Thyroid gland (tissue), 4 donors: ENCODE measurements at regions not wholly inside any gene's neighbourhood (a gene's known extent, or its start where the extent isn't known, plus 50 kb on each side); places are given as distances from the start of the nearest gene placed in this dataset.

Source experiments
- DNase-seq, 2 donors: peaks; one replicate each; pipeline ENCODE4 v3.0.0-alpha.2; 2019
- H3K27ac ChIP-seq, 3 donors: fragments of 200-600 bp; sonication (generic); 1 replicate in 2 of 3; 2 replicates in 1 of 3; pipeline ENCODE4 v1.5.1; 2016 to 2019; ENCODE audit warnings: mild to moderate bottlenecking in 1 of 3, moderate library complexity in 1 of 3
- H3K27me3 ChIP-seq: fragments of 200-600 bp; sonication (generic); one replicate; pipeline ENCODE4 v1.5.1; 2019
- H3K36me3 ChIP-seq, 2 donors: fragments of 200-600 bp; sonication (generic); one replicate each; pipeline ENCODE4 v1.5.1; 2016 to 2019
- H3K4me1 ChIP-seq, 2 donors: fragments of 200-600 bp; sonication (generic); one replicate each; pipeline ENCODE4 v1.5.1; 2017 to 2019
- H3K4me3 ChIP-seq, 3 donors: fragments of 200-600 bp; sonication (generic); replicated peaks in 1 of 3; 1 replicate in 2 of 3; 2 replicates in 1 of 3; pipeline ENCODE4 v1.5.1; 2016; ENCODE audit warnings: mild to moderate bottlenecking in 1 of 3
- H3K9me3 ChIP-seq: fragments of 200-600 bp; sonication (generic); one replicate; pipeline ENCODE4 v1.5.1; 2017
- POLR2A ChIP-seq, 2 donors: fragments of 450-650 bp; IDR thresholded peaks; one replicate each; pipeline ENCODE4 v1.6.1; 2017; ENCODE audit warnings: antibody characterized with exemption in 2 of 2, mild to moderate bottlenecking in 2 of 2, moderate library complexity in 1 of 2
- WGBS, 2 donors: methylation state at CpG; one replicate each; pipeline ENCODE4 v1.1.5; 2017; 5-methylcytosine and 5-hydroxymethylcytosine counted together
- intact Hi-C: fragments of 100-400 bp; cut with DNase I; formaldehyde crosslinking; loops from one replicate; pipeline ENCODE4 v1.15.1; 2023
- TF ChIP-seq, protein P1 (sequence below), 6 experiments: fragments of 200-600 bp in 3 of 6; fragments of 450-650 bp in 3 of 6; sonication (generic) in 3 of 6; IDR thresholded peaks; one replicate each; pipeline ENCODE4 v1.5.1; 2016 to 2019; ENCODE audit warnings: antibody characterized with exemption in 6 of 6, mild to moderate bottlenecking in 2 of 6, inconsistent platforms in 1 of 6, moderate library complexity in 1 of 6

DNA sequence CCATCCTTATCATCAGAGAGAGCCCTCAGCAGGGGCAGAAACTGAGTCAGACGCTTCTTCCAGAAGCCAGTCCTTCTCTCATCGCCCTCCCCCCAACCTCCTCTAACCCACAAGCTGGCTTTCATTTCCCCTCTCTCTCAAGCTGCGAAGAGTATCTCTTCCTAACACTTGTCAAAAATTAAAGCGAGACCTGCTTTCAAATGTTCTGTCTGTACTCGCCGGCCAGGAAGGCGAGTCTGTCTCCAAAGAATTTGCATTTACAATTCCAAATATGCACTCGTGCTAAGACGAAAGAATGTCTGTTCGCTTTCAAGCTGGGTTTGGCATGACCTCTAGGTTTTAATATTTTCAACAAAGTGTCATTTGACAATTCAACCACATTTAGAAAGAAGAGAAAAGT, 140.4 kb downstream of the RGS9 start:
- intact Hi-C loops: no loop called here
- TF ChIP-seq POLR2A (IDR thresholded peaks at IDR 0.05): no peak
- TF ChIP-seq, protein P1, sequence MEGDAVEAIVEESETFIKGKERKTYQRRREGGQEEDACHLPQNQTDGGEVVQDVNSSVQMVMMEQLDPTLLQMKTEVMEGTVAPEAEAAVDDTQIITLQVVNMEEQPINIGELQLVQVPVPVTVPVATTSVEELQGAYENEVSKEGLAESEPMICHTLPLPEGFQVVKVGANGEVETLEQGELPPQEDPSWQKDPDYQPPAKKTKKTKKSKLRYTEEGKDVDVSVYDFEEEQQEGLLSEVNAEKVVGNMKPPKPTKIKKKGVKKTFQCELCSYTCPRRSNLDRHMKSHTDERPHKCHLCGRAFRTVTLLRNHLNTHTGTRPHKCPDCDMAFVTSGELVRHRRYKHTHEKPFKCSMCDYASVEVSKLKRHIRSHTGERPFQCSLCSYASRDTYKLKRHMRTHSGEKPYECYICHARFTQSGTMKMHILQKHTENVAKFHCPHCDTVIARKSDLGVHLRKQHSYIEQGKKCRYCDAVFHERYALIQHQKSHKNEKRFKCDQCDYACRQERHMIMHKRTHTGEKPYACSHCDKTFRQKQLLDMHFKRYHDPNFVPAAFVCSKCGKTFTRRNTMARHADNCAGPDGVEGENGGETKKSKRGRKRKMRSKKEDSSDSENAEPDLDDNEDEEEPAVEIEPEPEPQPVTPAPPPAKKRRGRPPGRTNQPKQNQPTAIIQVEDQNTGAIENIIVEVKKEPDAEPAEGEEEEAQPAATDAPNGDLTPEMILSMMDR (IDR thresholded peaks at IDR 0.05): no peak
- Histone ChIP-seq H3K4me1 (no peaks in the 10 kb centered on the region), H3K4me3 (no peak overlapping the region), H3K27ac (no peak overlapping the region), H3K36me3 (no peaks in the 10 kb centered on the region), H3K9me3 (no peaks in the 10 kb centered on the region), H3K27me3 (no peaks in the 10 kb centered on the region)
- no peak for DNase-seq
- 59 to 65% methylated on average over 10 of the region's 10 CpGs for WGBS, 2 donors
